H1 (cell line): ENCODE measurements at regions not wholly inside any gene's neighbourhood (a gene's known extent, or its start where the extent isn't known, plus 50 kb on each side); places are given as distances from the start of the nearest gene placed in this dataset.

Source experiments
- CTCF ChIA-PET: fragments of 300-600 bp; sonication (Branson Sonifier 250); formaldehyde crosslinking; loops from one replicate; lab custom pipeline; 2021; ENCODE audit not compliant: partially characterized antibody; lab: Charles Lee
- POLR2A ChIA-PET: fragments of 300-600 bp; sonication (Branson Sonifier 250); formaldehyde crosslinking; loops from one replicate; lab custom pipeline; 2021; ENCODE audit warnings: inconsistent platforms; ENCODE audit not compliant: partially characterized antibody; lab: Charles Lee
- DNase-seq, 2 experiments: peaks; one replicate each; pipeline versions ENCODE4 v3.0.0 to v3.0.0-alpha.2; 2010 to 2022; ENCODE audit warnings: low spot score in 2 of 2, low read depth in 1 of 2, mixed read lengths in 1 of 2
- FAIRE-seq: peaks from 2 replicates; lab custom pipeline; 2011; peaks lifted over from hg19 to GRCh38; lab: Jason Lieb, UNC
- H2AFZ ChIP-seq: 2 replicates; pipeline ENCODE4 v1.8.1; 2012; ENCODE audit warnings: low read length, inconsistent platforms
- H2AK5ac ChIP-seq: 2 replicates; pipeline ENCODE4 v1.6.1; 2013; ENCODE audit warnings: low read depth, low read length
- H2BK120ac ChIP-seq: replicated peaks from 2 replicates; pipeline ENCODE3; 2013; ENCODE audit warnings: low read depth, low read length, inconsistent platforms
- H2BK12ac ChIP-seq: 2 replicates; pipeline ENCODE4 v1.6.1; 2013; ENCODE audit warnings: low read depth, low read length
- H2BK15ac ChIP-seq: 2 replicates; pipeline ENCODE4 v1.6.1; 2013; ENCODE audit warnings: low read length
- H2BK20ac ChIP-seq: 2 replicates; pipeline ENCODE4 v1.6.1; 2013; ENCODE audit warnings: low read length
- H2BK5ac ChIP-seq: 2 replicates; pipeline ENCODE4 v1.6.1; 2013; ENCODE audit warnings: low read depth, low read length
- H3K14ac ChIP-seq: 2 replicates; pipeline ENCODE4 v1.6.1; 2013; ENCODE audit warnings: inconsistent platforms; ENCODE audit not compliant: insufficient read length
- H3K18ac ChIP-seq: 2 replicates; pipeline ENCODE4 v1.6.1; 2013; ENCODE audit warnings: low read length; ENCODE audit errors: extremely low read depth
- H3K23ac ChIP-seq: 2 replicates; pipeline ENCODE4 v1.6.1; 2013; ENCODE audit warnings: inconsistent platforms; ENCODE audit not compliant: insufficient read length
- H3K23me2 ChIP-seq: 2 replicates; pipeline ENCODE4 v1.6.1; 2013; ENCODE audit warnings: low read depth, low read length
- H3K27ac ChIP-seq: 2 replicates; pipeline ENCODE4 v1.6.1; 2011; ENCODE audit warnings: low read depth, low read length, inconsistent platforms
- H3K27me3 ChIP-seq, 4 experiments: replicated peaks in 1 of 4; 1 replicate in 1 of 4; 2 replicates in 3 of 4; pipeline versions ENCODE4 v1.6.1 to v1.8.1; 2011 to 2013; ENCODE audit warnings: low read length in 3 of 4, mild to moderate bottlenecking in 3 of 4, inconsistent platforms in 2 of 4, mixed read lengths in 2 of 4, moderate library complexity in 1 of 4; ENCODE audit not compliant: control insufficient read depth in 3 of 4, insufficient read depth in 3 of 4; ENCODE audit errors: extremely low read depth in 1 of 4
- H3K36me3 ChIP-seq, 4 experiments: 2 replicates each; pipeline versions ENCODE4 v1.6.1 to v1.8.1; 2011 to 2013; ENCODE audit warnings: mild to moderate bottlenecking in 4 of 4, low read length in 3 of 4, moderate library complexity in 2 of 4, control low read depth in 1 of 4, inconsistent platforms in 1 of 4; ENCODE audit not compliant: insufficient read depth in 4 of 4, control insufficient read depth in 2 of 4
- H3K4ac ChIP-seq: replicated peaks from 2 replicates; pipeline ENCODE3; 2013; ENCODE audit warnings: low read length, low read depth, mixed read lengths, inconsistent platforms; ENCODE audit not compliant: insufficient read length
- H3K4me1 ChIP-seq, 4 experiments: replicated peaks in 1 of 4; 1 replicate in 1 of 4; 2 replicates in 3 of 4; pipeline versions ENCODE4 v1.6.1 to v1.8.1; 2011 to 2013; ENCODE audit warnings: low read length in 3 of 4, inconsistent platforms in 2 of 4, mixed read lengths in 1 of 4; ENCODE audit not compliant: insufficient read depth in 4 of 4, control insufficient read depth in 3 of 4
- H3K4me2 ChIP-seq, 2 experiments: 2 replicates each; pipeline versions ENCODE4 v1.6.1 to v1.8.1; 2011 to 2013; ENCODE audit warnings: low read depth in 2 of 2, low read length in 2 of 2, control low read depth in 1 of 2, inconsistent platforms in 1 of 2, mild to moderate bottlenecking in 1 of 2; ENCODE audit not compliant: insufficient read depth in 1 of 2
- H3K4me3 ChIP-seq, 4 experiments: fragments of 200-600, 300-600 bp in 1 of 4; sonication (generic), shearing (Covaris generic), sonication (Bioruptor Twin) in 1 of 4; 2 replicates each; pipeline versions ENCODE4 v1.5.1 to v1.8.1; 2011 to 2016; ENCODE audit warnings: low read length in 4 of 4, low read depth in 3 of 4, control low read depth in 2 of 4, inconsistent platforms in 2 of 4, mild to moderate bottlenecking in 2 of 4, mixed read lengths in 1 of 4, moderate library complexity in 1 of 4; ENCODE audit not compliant: insufficient read depth in 2 of 4; ENCODE audit errors: extremely low read depth in 1 of 4
- H3K56ac ChIP-seq: replicated peaks from 2 replicates; pipeline ENCODE3; 2013; ENCODE audit warnings: low read depth, mild to moderate bottlenecking, mixed read lengths, low read length, inconsistent platforms; ENCODE audit not compliant: insufficient read length
- H3K79me1 ChIP-seq: 2 replicates; pipeline ENCODE4 v1.6.1; 2013; ENCODE audit warnings: low read depth, low read length, control low read depth
- H3K79me2 ChIP-seq, 2 experiments: 2 replicates each; pipeline versions ENCODE4 v1.6.1 to v1.8.1; 2012 to 2013; ENCODE audit warnings: low read length in 2 of 2, mild to moderate bottlenecking in 2 of 2, inconsistent platforms in 1 of 2; ENCODE audit not compliant: insufficient read depth in 2 of 2, control insufficient read depth in 1 of 2
- H3K9ac ChIP-seq, 4 experiments: replicated peaks in 1 of 4; 1 replicate in 1 of 4; 2 replicates in 3 of 4; pipeline versions ENCODE4 v1.6.1 to v1.8.1; 2011 to 2013; ENCODE audit warnings: low read depth in 3 of 4, low read length in 3 of 4, control low read depth in 2 of 4, mild to moderate bottlenecking in 2 of 4, moderate library complexity in 2 of 4, inconsistent platforms in 1 of 4; ENCODE audit errors: extremely low read depth in 1 of 4
- H3K9me3 ChIP-seq, 2 experiments: 2 replicates each; pipeline versions ENCODE4 v1.6.1 to v1.8.1; 2012 to 2013; ENCODE audit warnings: mild to moderate bottlenecking in 2 of 2, moderate library complexity in 2 of 2, control low read depth in 1 of 2, inconsistent platforms in 1 of 2, low read depth in 1 of 2, low read length in 1 of 2, mixed read lengths in 1 of 2; ENCODE audit not compliant: insufficient read depth in 2 of 2
- H4K20me1 ChIP-seq, 2 experiments: replicated peaks in 1 of 2; 2 replicates each; pipeline versions ENCODE3 to v1.8.1; 2011 to 2013; ENCODE audit warnings: inconsistent platforms in 2 of 2, low read length in 2 of 2, mild to moderate bottlenecking in 1 of 2; ENCODE audit not compliant: insufficient read depth in 2 of 2, control insufficient read depth in 1 of 2
- H4K5ac ChIP-seq: 2 replicates; pipeline ENCODE4 v1.6.1; 2013; ENCODE audit warnings: low read length, low read depth, mixed read lengths, inconsistent platforms; ENCODE audit not compliant: insufficient read length
- H4K8ac ChIP-seq: 2 replicates; pipeline ENCODE4 v1.8.0; 2013; ENCODE audit warnings: mild to moderate bottlenecking, moderate library complexity, low read length, inconsistent platforms; ENCODE audit not compliant: insufficient read depth; ENCODE audit errors: extremely low read depth
- H4K91ac ChIP-seq: replicated peaks from 2 replicates; pipeline ENCODE3; 2013; ENCODE audit warnings: low read length, mixed read lengths, inconsistent platforms; ENCODE audit not compliant: insufficient read length
- ATF3 ChIP-seq: IDR thresholded peaks from 2 replicates; pipeline ENCODE4 v1.6.1; 2011; ENCODE audit warnings: low read depth, mild to moderate bottlenecking, low read length; ENCODE audit not compliant: insufficient read depth
- CBX8 ChIP-seq: fragments of 300-800, 300-1000 bp; sonication (generic); IDR thresholded peaks from 2 replicates; pipeline ENCODE4 v1.7.1; 2016; ENCODE audit warnings: low read depth, low read length, borderline replicate concordance
- SUZ12 ChIP-seq: fragments of 200-600 bp; sonication (generic); IDR thresholded peaks from 2 replicates; pipeline ENCODE4 v1.6.1; 2012; ENCODE audit warnings: mild to moderate bottlenecking, inconsistent platforms, low read length, moderate library complexity, mixed read lengths
- WGBS, 2 experiments: shearing (Covaris generic) in 1 of 2; methylation state at CpG; one replicate each; pipeline versions ENCODE4 v1.1.6 to v1.1.7; 2013 to 2015; ENCODE audit warnings: low lambda C conversion rate in 2 of 2, mixed read lengths in 2 of 2, inconsistent platforms in 1 of 2, low coverage in 1 of 2, missing lambda C conversion rate in 1 of 2; ENCODE audit not compliant: insufficient replicate concordance in 2 of 2, insufficient coverage in 1 of 2, insufficient read length in 1 of 2; ENCODE audit errors: extremely low coverage in 1 of 2, missing lambda C conversion rate in 1 of 2; 5-methylcytosine and 5-hydroxymethylcytosine counted together

- POLR2A ChIA-PET: no interaction called here
- DNase-seq: no peak
These were observed 338.0 kb upstream of the MKI67 start for GRCh38 chr10:128463991-128464760.

More at GRCh38 chr10:128463991-128464760, 338.0 kb upstream of the MKI67 start:
- no peaks in the 10 kb centered on the region for H3K79me1 ChIP-seq
- H3K18ac ChIP-seq: no peak overlapping the region
- H3K4me1 ChIP-seq: no peaks in the 10 kb centered on the region; a peak in 1 of 7 replicates
- H3K79me2 ChIP-seq: no peaks in the 10 kb centered on the region
- WGBS, 2 experiments: 77% methylated on average over 2 of the region's 4 CpGs; no CpG with 5 or more reads in 1 of the 2 experiments
- CTCF ChIA-PET: interaction anchor here (0.6 to 2.2 kb wide), 5 partner anchors 10 to 1199 kb away, joined by 3 to 4 read pairs (median 3); no protein-coding TSS in a partner anchor
- H2BK120ac ChIP-seq: no peak overlapping the region
- H2BK12ac ChIP-seq: no peak overlapping the region
- FAIRE-seq: peak; percentile 93
- H2AFZ ChIP-seq: no peak overlapping the region
- no peak overlapping the region for H3K23ac ChIP-seq
- H3K23me2 ChIP-seq: peaks cover 2% of the 10 kb centered on the region; the same call in 1 of the 2 replicates
- no peak overlapping the region for H4K8ac ChIP-seq
- H3K9me3 ChIP-seq: peaks cover 0 to 3% of the 10 kb centered on the region in 2 experiments; a peak in 2 of 4 replicates
- no peak overlapping the region for H2AK5ac ChIP-seq
- H2BK15ac ChIP-seq: no peak overlapping the region
- no peak overlapping the region for H3K56ac ChIP-seq
- H3K9ac ChIP-seq: no peak overlapping the region
- no peak overlapping the region for H3K4me3 ChIP-seq
- H2BK20ac ChIP-seq: no peak overlapping the region
- no peak overlapping the region for H3K27ac ChIP-seq
- H3K36me3 ChIP-seq: no peaks in the 10 kb centered on the region
- no peaks in the 10 kb centered on the region; a peak in 1 of 7 replicates for H3K27me3 ChIP-seq
- no peak overlapping the region for H4K91ac ChIP-seq
- H4K20me1 ChIP-seq: no peaks in the 10 kb centered on the region
- TF ChIP-seq SUZ12 (no peak), CBX8 (no peak), ATF3 (no peak)
- H4K5ac ChIP-seq: no peak overlapping the region
- H3K4me2 ChIP-seq: no peak overlapping the region
- H3K4ac ChIP-seq: no peak overlapping the region
- H3K14ac ChIP-seq: no peak overlapping the region
- no peak overlapping the region for H2BK5ac ChIP-seq
